ENCODE measurements at regions not wholly inside any gene's neighbourhood (a gene's known extent, or its start where the extent isn't known, plus 50 kb on each side); places are given as distances from the start of the nearest gene placed in this dataset.

DNA sequence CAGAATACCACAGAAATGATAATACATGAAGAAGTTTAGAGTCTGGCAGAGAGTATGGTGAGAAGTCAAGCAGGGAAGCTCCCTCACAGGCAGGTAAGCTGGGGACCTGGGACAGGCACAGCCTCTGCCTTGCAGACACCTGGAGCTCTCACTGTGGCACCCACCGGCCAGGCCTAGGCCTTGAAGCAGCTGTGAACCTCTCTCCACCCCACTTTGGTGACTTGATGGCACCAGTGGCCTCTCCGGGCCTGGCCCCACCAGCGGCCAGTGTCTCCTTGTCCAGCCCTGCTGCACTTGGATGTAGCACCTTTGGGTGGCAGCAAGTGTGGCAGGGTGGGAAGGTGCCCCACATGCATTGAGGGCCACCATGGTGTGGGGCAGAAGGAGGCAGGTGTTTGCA is 330.5 kb downstream of the NPR3 start:
- Histone ChIP-seq H2AFZ (ENCODE audit: low read depth, low read length) (no peak overlapping the region), H3K27me3 (ENCODE audit: low read depth, low read length) (no peaks in the 10 kb centered on the region), H3K79me2 (ENCODE audit: low read length) (no peaks in the 10 kb centered on the region), H4K20me1 (ENCODE audit: insufficient read depth, low read length) (no peaks in the 10 kb centered on the region), H3K9me3 (ENCODE audit: insufficient read depth, low read length) (no peaks in the 10 kb centered on the region), H3K9ac (ENCODE audit: low read length) (no peak overlapping the region), H3K36me3 (replicated peaks; ENCODE audit: low read depth, low read length) (no peaks in the 10 kb centered on the region), H3K4me1 (ENCODE audit: low read length) (no peaks in the 10 kb centered on the region), H3K27ac (ENCODE audit: low read length) (no peak overlapping the region), H3K4me3 (ENCODE audit: low read length) (no peak overlapping the region), H3K4me2 (ENCODE audit: low read length) (no peak overlapping the region)
- no peak for TF ChIP-seq EZH2phosphoT487 (IDR thresholded peaks at IDR 0.05; ENCODE audit: low read depth)

DNA sequence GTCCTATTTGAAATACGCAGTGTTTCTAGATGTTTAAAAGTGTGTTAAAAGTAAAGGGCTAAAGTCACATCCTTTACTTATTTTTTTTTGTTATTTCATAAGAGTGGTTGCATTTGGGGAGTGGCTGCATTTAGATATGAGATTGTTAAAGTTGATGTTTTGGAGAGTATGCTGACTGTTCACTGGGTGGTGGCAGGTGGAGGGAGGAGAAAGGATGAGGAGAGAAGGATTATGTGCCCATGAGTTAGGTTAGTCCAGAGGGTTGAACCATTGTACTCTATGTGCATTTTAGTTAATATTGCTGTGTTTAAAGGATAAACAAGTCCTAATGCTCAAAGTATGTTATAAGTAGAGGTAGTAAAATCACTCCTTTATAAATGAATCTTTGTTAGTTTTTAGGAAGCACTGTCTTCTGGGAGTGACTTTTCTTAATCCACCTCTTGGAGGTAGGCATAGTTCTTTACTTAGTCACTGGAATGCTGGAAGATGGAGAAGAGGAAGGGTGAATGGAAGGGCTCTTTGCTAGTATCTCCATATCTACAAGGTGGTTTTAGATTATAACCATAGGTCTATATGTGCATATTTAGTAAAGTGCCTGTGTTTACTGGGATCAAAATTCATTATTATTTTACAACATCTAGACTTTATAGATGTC is 332.3 kb downstream of the NPR3 start:
- Histone ChIP-seq H3K36me3 (replicated peaks; ENCODE audit: low read depth, low read length) (no peaks in the 10 kb centered on the region), H3K79me2 (ENCODE audit: low read length) (no peaks in the 10 kb centered on the region), H3K9me3 (ENCODE audit: insufficient read depth, low read length) (no peaks in the 10 kb centered on the region), H3K9ac (ENCODE audit: low read length) (no peak overlapping the region), H3K27me3 (ENCODE audit: low read depth, low read length) (no peaks in the 10 kb centered on the region), H4K20me1 (ENCODE audit: insufficient read depth, low read length) (no peaks in the 10 kb centered on the region), H3K4me3 (ENCODE audit: low read length) (no peak overlapping the region), H3K4me1 (ENCODE audit: low read length) (no peaks in the 10 kb centered on the region), H2AFZ (ENCODE audit: low read depth, low read length) (no peak overlapping the region), H3K4me2 (ENCODE audit: low read length) (no peak overlapping the region), H3K27ac (ENCODE audit: low read length) (no peak overlapping the region)
- TF ChIP-seq, protein P1, sequence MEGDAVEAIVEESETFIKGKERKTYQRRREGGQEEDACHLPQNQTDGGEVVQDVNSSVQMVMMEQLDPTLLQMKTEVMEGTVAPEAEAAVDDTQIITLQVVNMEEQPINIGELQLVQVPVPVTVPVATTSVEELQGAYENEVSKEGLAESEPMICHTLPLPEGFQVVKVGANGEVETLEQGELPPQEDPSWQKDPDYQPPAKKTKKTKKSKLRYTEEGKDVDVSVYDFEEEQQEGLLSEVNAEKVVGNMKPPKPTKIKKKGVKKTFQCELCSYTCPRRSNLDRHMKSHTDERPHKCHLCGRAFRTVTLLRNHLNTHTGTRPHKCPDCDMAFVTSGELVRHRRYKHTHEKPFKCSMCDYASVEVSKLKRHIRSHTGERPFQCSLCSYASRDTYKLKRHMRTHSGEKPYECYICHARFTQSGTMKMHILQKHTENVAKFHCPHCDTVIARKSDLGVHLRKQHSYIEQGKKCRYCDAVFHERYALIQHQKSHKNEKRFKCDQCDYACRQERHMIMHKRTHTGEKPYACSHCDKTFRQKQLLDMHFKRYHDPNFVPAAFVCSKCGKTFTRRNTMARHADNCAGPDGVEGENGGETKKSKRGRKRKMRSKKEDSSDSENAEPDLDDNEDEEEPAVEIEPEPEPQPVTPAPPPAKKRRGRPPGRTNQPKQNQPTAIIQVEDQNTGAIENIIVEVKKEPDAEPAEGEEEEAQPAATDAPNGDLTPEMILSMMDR (IDR thresholded peaks at IDR 0.05; ENCODE audit: low read depth, low read length): no peak
- no peak for TF ChIP-seq EZH2phosphoT487 (IDR thresholded peaks at IDR 0.05; ENCODE audit: low read depth)

DNA sequence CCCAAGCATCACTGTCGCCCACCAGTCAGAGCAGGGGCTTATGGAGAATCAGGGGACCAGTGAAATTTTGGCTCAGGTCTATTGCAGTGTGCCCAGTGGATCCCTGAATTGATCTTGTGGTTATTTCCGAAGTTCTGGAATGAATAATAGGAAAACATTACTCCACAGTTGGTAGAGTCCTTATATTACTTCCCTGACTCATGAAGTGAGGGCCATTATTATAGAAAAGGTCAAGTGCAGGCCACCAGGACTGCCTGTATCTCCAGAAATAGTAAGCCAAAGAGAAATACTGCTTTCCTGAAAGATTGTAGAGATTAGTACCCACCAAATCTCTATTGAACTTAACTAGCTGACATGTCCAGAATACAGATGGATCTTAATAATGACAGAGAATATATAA is 335.0 kb downstream of the NPR3 start:
- no peak overlapping the region for H3K4me2 ChIP-seq (ENCODE audit: low read length)
- no peak overlapping the region for H2AFZ ChIP-seq (ENCODE audit: low read depth, low read length)
- TF ChIP-seq, protein P1 (IDR thresholded peaks at IDR 0.05; ENCODE audit: low read depth, low read length): no peak
- no peak for TF ChIP-seq EZH2phosphoT487 (IDR thresholded peaks at IDR 0.05; ENCODE audit: low read depth)

DNA sequence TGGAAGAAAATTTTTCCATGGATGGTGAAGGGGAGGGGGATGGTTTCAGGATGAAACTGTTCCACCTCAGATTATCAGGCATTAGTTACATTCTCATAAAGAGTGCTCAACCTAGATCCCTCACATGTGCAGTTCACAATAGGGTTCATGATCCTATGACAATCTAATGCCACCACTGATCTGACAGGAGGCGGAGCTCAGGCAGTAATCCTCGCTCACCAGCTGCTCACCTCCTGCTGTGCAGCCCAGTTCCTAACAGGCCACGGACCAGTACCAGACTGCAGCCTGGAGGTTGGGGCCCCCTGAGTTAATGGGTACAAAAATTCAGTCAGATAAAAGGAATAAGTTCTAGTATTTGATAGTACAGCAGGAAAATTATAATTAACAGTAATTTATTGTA is 337.2 kb downstream of the NPR3 start:
- Histone ChIP-seq H3K9me3 (ENCODE audit: insufficient read depth, low read length) (no peaks in the 10 kb centered on the region), H3K36me3 (replicated peaks; ENCODE audit: low read depth, low read length) (no peaks in the 10 kb centered on the region), H3K27ac (ENCODE audit: low read length) (no peak overlapping the region), H4K20me1 (ENCODE audit: insufficient read depth, low read length) (no peaks in the 10 kb centered on the region), H3K4me3 (ENCODE audit: low read length) (no peak overlapping the region), H3K9ac (ENCODE audit: low read length) (no peak overlapping the region), H3K4me2 (ENCODE audit: low read length) (no peak overlapping the region), H3K27me3 (ENCODE audit: low read depth, low read length) (no peaks in the 10 kb centered on the region), H2AFZ (ENCODE audit: low read depth, low read length) (no peak overlapping the region), H3K4me1 (ENCODE audit: low read length) (no peaks in the 10 kb centered on the region), H3K79me2 (ENCODE audit: low read length) (no peaks in the 10 kb centered on the region)
- TF ChIP-seq, protein P1 (IDR thresholded peaks at IDR 0.05; ENCODE audit: low read depth, low read length): no peak
- TF ChIP-seq EZH2phosphoT487 (IDR thresholded peaks at IDR 0.05; ENCODE audit: low read depth): no peak

More for the DNA sequence above, 335.0 kb downstream of the NPR3 start:
- no peaks in the 10 kb centered on the region for H3K4me1 ChIP-seq (ENCODE audit: low read length)
- H3K27me3 ChIP-seq (ENCODE audit: low read depth, low read length): no peaks in the 10 kb centered on the region
- no peak overlapping the region for H3K4me3 ChIP-seq (ENCODE audit: low read length)
- H3K9ac ChIP-seq (ENCODE audit: low read length): no peak overlapping the region
- H3K27ac ChIP-seq (ENCODE audit: low read length): no peak overlapping the region
- H3K9me3 ChIP-seq (ENCODE audit: insufficient read depth, low read length): no peaks in the 10 kb centered on the region
- H3K36me3 ChIP-seq (replicated peaks; ENCODE audit: low read depth, low read length): no peaks in the 10 kb centered on the region
- H4K20me1 ChIP-seq (ENCODE audit: insufficient read depth, low read length): no peaks in the 10 kb centered on the region
- H3K79me2 ChIP-seq (ENCODE audit: low read length): no peaks in the 10 kb centered on the region
